ENCODE measurements at regions not wholly inside any gene's neighbourhood (a gene's known extent, or its start where the extent isn't known, plus 50 kb on each side); places are given as distances from the start of the nearest gene placed in this dataset.

GRCh38 chr13:80690208-80690607, 349.3 kb upstream of the SPRY2 start:
- TF ChIP-seq RCOR1 (IDR thresholded peaks at IDR 0.05; ENCODE audit: low read depth, low read length), result no peak
- TF ChIP-seq POLR2A (IDR thresholded peaks at IDR 0.05; ENCODE audit: low read length), result no peak
- TF ChIP-seq CBX8 (IDR thresholded peaks at IDR 0.05), result no peak
- TF ChIP-seq SREBF2 (IDR thresholded peaks at IDR 0.05), result no peak
- TF ChIP-seq CTCF (IDR thresholded peaks at IDR 0.05), result no peak
- TF ChIP-seq FOSB (CRISPR knock-in tag; IDR thresholded peaks at IDR 0.05), result no peak
- TF ChIP-seq NFE2L2 (conservative IDR thresholded peaks at IDR 0.05; ENCODE audit: low read length), result no peak
- no peak for TF ChIP-seq EP300 (IDR thresholded peaks at IDR 0.05)
- no peak for TF ChIP-seq CHD2 (IDR thresholded peaks at IDR 0.05; ENCODE audit: low read length, partially characterized antibody)
- TF ChIP-seq MAX (IDR thresholded peaks at IDR 0.05), result no peak
- TF ChIP-seq HOXA7 (CRISPR knock-in tag; IDR thresholded peaks at IDR 0.05), result no peak
- no peak for TF ChIP-seq FOSL2 (IDR thresholded peaks at IDR 0.05)
- no peak for TF ChIP-seq FOSL2 (CRISPR knock-in tag; IDR thresholded peaks at IDR 0.05)
- no peak for TF ChIP-seq HOXB5 (CRISPR knock-in tag; IDR thresholded peaks at IDR 0.05)

All from A549 (cell line).